HCT116 (cell line): ENCODE measurements at regions not wholly inside any gene's neighbourhood (a gene's known extent, or its start where the extent isn't known, plus 50 kb on each side); places are given as distances from the start of the nearest gene placed in this dataset.

Experiments
- ATAC-seq: fragments of 200-7000 bp; cut with Tn5 transposase; 2 replicates; pipeline ENCODE4 v1.9.1; 2020; ENCODE audit warnings: mild to moderate bottlenecking, moderate library complexity
- BruUV-seq: library from RNA; stranded (reverse); fragments of 400-500 nt; replicated peaks from 2 replicates; lab custom pipeline; 2021; lab: Mats Ljungman, UMichigan
- CTCF ChIA-PET: fragments of 300-600 bp; sonication (Branson Sonifier 250); formaldehyde crosslinking; loops from one replicate; lab custom pipeline; 2021; ENCODE audit warnings: antibody characterized with exemption; lab: Charles Lee
- POLR2A ChIA-PET: fragments of 300-600, 350-600 bp; sonication (Branson Sonifier 250); formaldehyde crosslinking; loops from one replicate; lab custom pipeline; 2021; ENCODE audit warnings: antibody characterized with exemption; lab: Charles Lee
- RAD21 ChIA-PET, 2 experiments: fragments of 300-600 bp; sonication (Branson Sonifier 250); formaldehyde crosslinking; loops; one replicate each; lab custom pipeline; 2023; ENCODE audit warnings: low total read pairs in 2 of 2; ENCODE audit not compliant: uncharacterized antibody in 2 of 2, unreplicated experiment in 2 of 2, low non-redundant PET in 1 of 2; lab: Charles Lee
- DNase-seq: peaks from one replicate; pipeline ENCODE4 v3.0.0-alpha.2; 2010; ENCODE audit warnings: low read depth, low spot score
- H2AFZ ChIP-seq: fragments of 200-600 bp; shearing (Covaris generic), sonication (generic); 2 replicates; pipeline ENCODE4 v1.6.1; 2017; ENCODE audit warnings: low read depth, mixed run types, mixed read lengths, antibody characterized with exemption, low read length; ENCODE audit not compliant: poor library complexity, severe bottlenecking
- H3K27ac ChIP-seq: 2 replicates; pipeline ENCODE4 v1.5.1; 2012; ENCODE audit warnings: low read depth, low read length
- H3K27me3 ChIP-seq: fragments of 200-600 bp; sonication (generic); 2 replicates; pipeline ENCODE4 v1.6.1; 2016; ENCODE audit warnings: mixed run types, low read length, mixed read lengths; ENCODE audit not compliant: insufficient read depth
- H3K36me3 ChIP-seq, 2 experiments: fragments of 200-500 bp in 1 of 2; fragments of 200-600 bp in 1 of 2; sonication (Bioruptor generic) in 1 of 2; sonication (generic) in 1 of 2; 2 replicates each; pipeline versions ENCODE4 v1.5.1 to v1.6.1; 2014 to 2016; ENCODE audit warnings: low read length in 2 of 2, inconsistent platforms in 1 of 2, mixed read lengths in 1 of 2, mixed run types in 1 of 2; ENCODE audit not compliant: insufficient read depth in 2 of 2, control insufficient read depth in 1 of 2
- H3K4me1 ChIP-seq, 2 experiments: fragments of 200-600 bp in 1 of 2; sonication (generic) in 1 of 2; 2 replicates each; pipeline versions ENCODE4 v1.5.1 to v1.6.1; 2012 to 2017; ENCODE audit warnings: low read length in 2 of 2, inconsistent platforms in 1 of 2, mild to moderate bottlenecking in 1 of 2, mixed read lengths in 1 of 2, mixed run types in 1 of 2, moderate library complexity in 1 of 2; ENCODE audit not compliant: insufficient read depth in 2 of 2, control insufficient read depth in 1 of 2
- H3K4me2 ChIP-seq: fragments of 200-600 bp; sonication (generic); 2 replicates; pipeline ENCODE4 v1.6.1; 2017; ENCODE audit warnings: mixed run types, low read length, mixed read lengths
- H3K4me3 ChIP-seq, 2 experiments: fragments of 200-600 bp in 1 of 2; sonication (generic) in 1 of 2; replicated peaks in 1 of 2; 2 replicates each; pipeline ENCODE4 v1.5.1; 2011 to 2016; ENCODE audit warnings: low read length in 2 of 2, control low read depth in 1 of 2, low read depth in 1 of 2, mild to moderate bottlenecking in 1 of 2, mixed read lengths in 1 of 2, mixed run types in 1 of 2
- H3K79me2 ChIP-seq: fragments of 200-600 bp; sonication (generic); 2 replicates; pipeline ENCODE4 v1.6.1; 2017; ENCODE audit warnings: mild to moderate bottlenecking, mixed run types, low read length, moderate library complexity, mixed read lengths; ENCODE audit not compliant: insufficient read depth
- H3K9ac ChIP-seq: fragments of 200-600 bp; sonication (generic); 2 replicates; pipeline ENCODE4 v1.6.1; 2016; ENCODE audit warnings: low read length, mixed read lengths
- H3K9me2 ChIP-seq: fragments of 200-600 bp; sonication (generic), shearing (Covaris generic); 2 replicates; pipeline ENCODE4 v1.6.1; 2017; ENCODE audit warnings: mixed run types, mild to moderate bottlenecking, moderate library complexity; ENCODE audit not compliant: insufficient read depth
- H3K9me3 ChIP-seq, 2 experiments: fragments of 200-500 bp in 1 of 2; fragments of 200-600 bp in 1 of 2; sonication (Bioruptor generic) in 1 of 2; sonication (generic) in 1 of 2; 2 replicates each; pipeline ENCODE4 v1.6.1; 2014 to 2017; ENCODE audit warnings: low read length in 2 of 2, mixed read lengths in 2 of 2, inconsistent platforms in 1 of 2, low read depth in 1 of 2, mild to moderate bottlenecking in 1 of 2, mixed run types in 1 of 2, moderate library complexity in 1 of 2; ENCODE audit not compliant: control insufficient read depth in 1 of 2, insufficient read depth in 1 of 2
- H4K20me1 ChIP-seq: fragments of 200-600 bp; sonication (generic), shearing (Covaris generic); 2 replicates; pipeline ENCODE4 v1.6.1; 2017; ENCODE audit warnings: mixed run types, mild to moderate bottlenecking, moderate library complexity; ENCODE audit not compliant: insufficient read depth
- ATF3 ChIP-seq: IDR thresholded peaks from 2 replicates; pipeline ENCODE4 v1.6.1; 2012
- CBX3 ChIP-seq: IDR thresholded peaks from 2 replicates; pipeline ENCODE4 v1.6.1; 2012; ENCODE audit warnings: low read depth
- CEBPB ChIP-seq: IDR thresholded peaks from 2 replicates; pipeline ENCODE4 v1.6.1; 2012; ENCODE audit warnings: low read depth
- ELF1 ChIP-seq: IDR thresholded peaks from 2 replicates; pipeline ENCODE4 v1.6.1; 2012; ENCODE audit warnings: low read depth, borderline replicate concordance
- EZH2 ChIP-seq: fragments of 200-600 bp; sonication (generic); IDR thresholded peaks from 2 replicates; pipeline ENCODE4 v1.6.1; 2017; ENCODE audit warnings: antibody characterized with exemption, mixed run types
- JUND ChIP-seq: IDR thresholded peaks from 2 replicates; pipeline ENCODE4 v1.6.1; 2012
- POLR2A ChIP-seq: IDR thresholded peaks from 2 replicates; pipeline ENCODE4 v1.7.0; 2011; ENCODE audit warnings: borderline replicate concordance; ENCODE audit not compliant: insufficient read depth, insufficient read length; ENCODE audit errors: extremely low read depth
- POLR2AphosphoS5 ChIP-seq: IDR thresholded peaks from 2 replicates; pipeline ENCODE4 v1.6.1; 2011; ENCODE audit warnings: mild to moderate bottlenecking, low read depth, low read length, moderate library complexity
- RAD21 ChIP-seq: IDR thresholded peaks from 2 replicates; pipeline ENCODE4 v1.6.1; 2012; ENCODE audit warnings: low read depth, mild to moderate bottlenecking
- REST ChIP-seq: IDR thresholded peaks from 2 replicates; pipeline ENCODE4 v1.6.1; 2012; ENCODE audit warnings: low read depth
- SIN3A ChIP-seq: IDR thresholded peaks from 2 replicates; pipeline ENCODE4 v1.6.1; 2012; ENCODE audit warnings: low read depth
- SP1 ChIP-seq: IDR thresholded peaks from 2 replicates; pipeline ENCODE4 v1.6.1; 2012; ENCODE audit warnings: low read depth
- SRF ChIP-seq: IDR thresholded peaks from 2 replicates; pipeline ENCODE4 v1.6.1; 2012; ENCODE audit warnings: low read depth
- ZNF274 ChIP-seq: fragments of 200-500 bp; sonication (Bioruptor generic); IDR thresholded peaks from 2 replicates; pipeline ENCODE4 v1.6.1; 2014; ENCODE audit warnings: mild to moderate bottlenecking, low read depth, low read length, inconsistent platforms
- intact Hi-C: fragments of 100-400 bp; cut with micrococcal nuclease; formaldehyde crosslinking; loops from 2 replicates; pipeline ENCODE4 v1.10.0; 2022

GRCh38 chr10:81546243-81546642 lies 328.8 kb upstream of the NRG3 start:
- H3K9me3 ChIP-seq: peaks cover 3 to 18% of the 10 kb centered on the region in 2 experiments; a peak in 2 of 4 replicates
- H3K9me2 ChIP-seq: no peaks in the 10 kb centered on the region
- no peak overlapping the region for H3K4me3 ChIP-seq
- no peaks in the 10 kb centered on the region for H3K36me3 ChIP-seq
- intact Hi-C loops: no loop called here
- no peaks in the 10 kb centered on the region for H3K27me3 ChIP-seq
- H3K27ac ChIP-seq: no peak overlapping the region
- H3K4me2 ChIP-seq: no peak overlapping the region
- H4K20me1 ChIP-seq: no peaks in the 10 kb centered on the region
- BruUV-seq: no TSS peak
- no peaks in the 10 kb centered on the region for H3K79me2 ChIP-seq
- ChIA-PET POLR2A (no interaction called here), CTCF (no interaction called here), RAD21 (no interaction called here)
- DNase-seq (no peak), ATAC-seq (no peak)
- H3K4me1 ChIP-seq: no peaks in the 10 kb centered on the region
- no peak overlapping the region for H3K9ac ChIP-seq
- H2AFZ ChIP-seq: no peak overlapping the region
- no peak for TF ChIP-seq EZH2
- TF ChIP-seq POLR2AphosphoS5: no peak
- no peak for TF ChIP-seq REST
- TF ChIP-seq SIN3A: no peak
- no peak for TF ChIP-seq POLR2A
- TF ChIP-seq CBX3: no peak
- no peak for TF ChIP-seq JUND
- no peak for TF ChIP-seq ATF3
- TF ChIP-seq RAD21: no peak
- TF ChIP-seq ELF1: no peak
- no peak for TF ChIP-seq ZNF274
- TF ChIP-seq SP1: no peak
- no peak for TF ChIP-seq SRF
- no peak for TF ChIP-seq CEBPB
